ENCODE measurements at regions not wholly inside any gene's neighbourhood (a gene's known extent, or its start where the extent isn't known, plus 50 kb on each side); places are given as distances from the start of the nearest gene placed in this dataset.
A peak's percentile ranks its signal among the peaks of the same experiment; 100 is the strongest.
"Not testable (repeated sequence)": the region's sequence is repeated elsewhere in the genome, so short reads cannot be mapped to it uniquely, and the experiment has no call there.

DNA sequence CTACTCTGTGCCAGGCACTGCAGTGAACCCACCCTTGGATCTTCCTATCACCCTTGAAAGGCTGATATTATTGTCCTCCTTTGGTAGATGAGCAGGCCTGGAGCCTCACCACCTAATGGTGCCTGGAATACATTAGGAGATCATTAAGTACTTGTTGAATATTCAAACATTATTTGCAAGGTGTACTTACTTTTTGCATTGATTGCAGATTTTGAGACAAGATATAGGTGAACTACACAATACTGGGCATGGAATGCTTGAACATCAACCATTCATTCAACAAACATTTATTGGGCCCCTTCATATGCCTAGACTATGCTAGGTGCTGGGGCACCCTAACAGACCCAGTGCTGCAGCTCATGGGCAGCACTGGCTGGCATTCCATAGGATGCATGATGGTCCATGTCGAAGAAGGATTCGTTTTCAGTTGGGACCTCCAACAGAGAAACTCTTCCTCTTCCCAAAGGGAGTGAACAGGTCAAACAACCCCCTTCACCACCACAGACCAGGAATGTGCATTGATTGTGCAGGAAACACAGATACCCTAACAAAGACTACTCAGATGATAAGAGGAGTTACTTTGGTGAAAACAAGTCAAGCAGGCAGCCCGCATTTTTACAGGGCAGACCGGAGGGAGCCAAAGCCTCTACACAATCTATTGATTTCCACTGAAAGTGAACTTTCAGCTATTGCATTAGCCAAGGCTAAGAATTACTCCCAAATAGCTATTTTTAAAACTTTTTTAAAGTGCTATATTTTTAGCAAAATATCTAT lies 149.6 kb upstream of the SH3BP4 start:
- no peak for DNase-seq (ENCODE audit: low spot score)

DNA sequence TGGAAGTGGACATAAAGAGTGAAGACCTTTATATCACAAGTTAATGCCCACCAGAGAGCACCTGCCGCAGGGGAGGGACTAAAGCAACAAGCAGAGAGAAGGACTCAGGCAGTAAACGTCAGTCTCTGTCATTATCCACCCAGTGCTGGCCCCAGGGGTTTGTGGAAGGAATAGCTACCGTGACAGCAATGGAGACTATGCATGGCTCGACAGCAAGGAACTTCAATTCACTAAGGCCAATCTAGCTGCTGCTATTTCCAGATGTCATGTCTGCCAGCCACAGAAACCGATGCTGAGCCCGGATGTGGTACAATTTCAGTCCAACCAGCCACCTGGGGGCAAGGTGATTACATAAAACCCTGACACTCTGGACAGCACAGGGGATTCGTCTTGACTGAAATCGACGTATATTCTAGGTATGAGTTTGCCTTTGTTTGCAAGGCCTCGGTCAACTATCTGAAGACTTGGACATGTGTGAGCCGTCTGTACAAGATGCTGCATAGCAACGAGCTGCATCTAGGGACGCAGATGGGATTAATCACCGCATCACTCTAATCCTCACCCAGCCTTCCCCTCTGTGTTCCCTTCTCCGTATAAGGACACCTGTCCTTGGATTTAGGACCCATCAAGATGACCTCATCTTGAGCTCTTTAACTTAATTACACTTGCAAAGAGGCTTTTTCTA lies 154.1 kb upstream of the SH3BP4 start:
- peak; percentile 18 for DNase-seq (ENCODE audit: low spot score)

DNA sequence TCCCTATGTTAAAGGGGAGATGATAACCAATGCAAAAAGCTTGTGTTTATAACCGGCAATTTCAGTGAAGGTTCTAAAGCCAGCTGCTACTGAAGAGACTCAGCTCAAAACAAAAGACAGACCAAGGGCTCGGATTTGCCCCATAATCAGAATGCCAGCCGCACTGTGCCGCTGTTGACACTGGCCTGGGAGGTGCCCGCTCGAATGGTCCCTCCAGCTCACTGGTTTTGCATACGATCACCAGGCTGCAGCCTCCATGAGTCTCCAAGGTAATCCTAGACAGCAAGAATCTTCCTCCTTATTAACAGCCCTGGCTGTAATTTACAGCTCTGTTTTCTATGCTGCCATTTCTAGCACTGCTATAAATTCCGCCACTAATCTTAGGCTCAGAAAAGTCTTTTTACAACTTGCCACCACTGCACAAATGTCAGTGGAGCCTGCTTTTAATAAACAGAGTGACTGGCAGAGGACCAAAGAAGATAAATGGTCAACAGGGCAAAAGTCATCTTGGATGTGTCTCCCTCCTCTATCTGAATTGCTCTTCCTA lies 155.7 kb upstream of the SH3BP4 start:
- no peak for DNase-seq (ENCODE audit: low spot score)

DNA sequence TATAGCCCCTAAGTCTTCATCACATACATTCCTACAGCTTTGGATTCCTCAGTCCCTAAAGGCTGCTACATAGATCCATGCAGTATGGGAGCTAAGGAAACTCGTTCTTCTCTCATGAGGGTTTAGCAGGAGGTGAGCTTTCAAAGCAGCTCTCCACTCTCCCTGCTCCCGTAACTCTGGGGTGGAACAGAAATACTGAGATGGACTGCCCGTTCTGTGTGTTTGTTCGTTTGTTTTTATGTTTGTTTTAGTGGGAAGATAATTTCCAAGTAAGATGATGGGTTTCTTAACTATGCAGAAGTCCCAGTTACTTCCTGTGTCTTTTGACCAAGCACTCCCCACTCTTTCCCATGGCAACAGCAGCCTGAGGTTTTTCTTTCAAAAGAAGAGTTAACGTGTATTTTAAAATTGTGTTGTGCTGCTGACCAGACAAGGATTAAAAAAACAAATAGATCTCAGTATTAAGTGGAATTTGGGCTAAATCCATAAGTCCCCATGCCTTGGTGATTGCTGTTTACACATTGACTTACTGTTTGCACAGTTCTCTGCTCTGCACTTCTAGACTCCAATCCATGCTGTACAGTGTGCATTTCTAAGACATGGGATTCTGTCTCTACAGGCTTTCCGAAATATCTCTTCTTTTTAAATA lies 156.4 kb upstream of the SH3BP4 start:
- DNase-seq (ENCODE audit: low spot score) = no peak

DNA sequence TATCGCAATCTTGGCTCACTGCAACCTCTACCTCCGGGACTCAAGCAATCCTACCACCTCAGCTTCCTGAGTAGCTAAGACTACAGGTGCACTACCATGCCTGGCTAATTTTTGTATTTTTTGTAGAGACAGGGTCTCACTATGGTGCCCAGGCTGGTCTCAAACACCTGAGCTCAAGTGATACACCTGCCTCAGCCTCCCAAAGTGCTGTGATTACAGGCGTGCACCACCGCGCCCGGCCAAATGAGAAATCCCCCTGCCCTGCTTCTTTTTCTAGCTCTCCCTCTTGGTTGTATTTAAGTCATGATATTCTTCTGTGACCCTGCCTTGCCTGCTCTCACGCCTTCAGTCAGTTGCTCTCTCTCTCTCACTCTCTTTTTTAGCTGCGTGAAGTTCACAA lies 157.0 kb upstream of the SH3BP4 start:
- DNase-seq (ENCODE audit: low spot score) = no peak

DNA sequence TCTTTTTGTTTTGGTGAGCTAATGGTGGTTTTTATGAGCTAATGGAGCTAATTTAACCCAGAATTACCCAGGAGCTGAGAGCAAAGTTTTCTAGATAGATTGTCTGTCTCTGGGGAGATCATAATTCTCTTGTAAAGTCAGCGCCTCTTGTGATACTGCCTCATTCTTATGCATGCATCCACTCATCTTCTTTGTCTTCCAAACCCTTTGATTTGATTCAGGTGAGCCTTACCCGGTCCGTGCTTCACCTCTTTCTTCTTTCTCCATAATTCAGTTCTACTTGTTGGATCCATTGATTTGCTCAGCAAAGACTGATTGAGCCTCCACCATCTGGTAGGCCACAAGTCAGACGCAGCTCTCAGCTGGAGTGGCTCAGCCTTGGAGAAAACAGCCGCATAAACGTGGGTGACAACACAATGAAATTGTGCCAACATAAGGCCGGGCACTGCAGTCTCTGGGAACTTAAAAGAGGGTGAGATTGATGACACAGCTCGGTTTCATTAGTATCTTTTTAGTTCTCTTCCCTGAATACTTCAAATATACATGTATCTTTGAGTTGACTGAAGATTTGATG lies 158.5 kb upstream of the SH3BP4 start:
- DNase-seq (ENCODE audit: low spot score) = no peak

DNA sequence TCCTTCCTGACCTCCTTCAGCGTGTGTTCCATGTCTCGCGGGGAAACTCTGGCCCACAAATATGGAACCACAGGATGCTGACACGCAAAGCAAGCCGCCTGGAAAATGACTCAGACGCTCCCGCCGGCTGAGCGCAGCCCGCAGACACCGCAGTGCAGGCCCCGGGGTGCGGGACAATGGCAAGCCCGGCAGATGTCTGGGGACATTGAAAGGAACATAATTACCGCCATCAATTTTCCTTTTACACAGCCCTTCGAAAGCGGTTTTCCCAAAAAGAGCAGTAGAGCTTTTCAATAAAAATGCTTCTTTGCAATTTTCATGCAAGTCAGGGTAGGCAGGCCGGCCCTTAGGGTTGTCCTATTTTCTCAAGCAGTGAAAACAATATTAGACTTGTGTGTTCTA lies 159.2 kb upstream of the SH3BP4 start:
- DNase-seq (ENCODE audit: low spot score) = no peak

DNA sequence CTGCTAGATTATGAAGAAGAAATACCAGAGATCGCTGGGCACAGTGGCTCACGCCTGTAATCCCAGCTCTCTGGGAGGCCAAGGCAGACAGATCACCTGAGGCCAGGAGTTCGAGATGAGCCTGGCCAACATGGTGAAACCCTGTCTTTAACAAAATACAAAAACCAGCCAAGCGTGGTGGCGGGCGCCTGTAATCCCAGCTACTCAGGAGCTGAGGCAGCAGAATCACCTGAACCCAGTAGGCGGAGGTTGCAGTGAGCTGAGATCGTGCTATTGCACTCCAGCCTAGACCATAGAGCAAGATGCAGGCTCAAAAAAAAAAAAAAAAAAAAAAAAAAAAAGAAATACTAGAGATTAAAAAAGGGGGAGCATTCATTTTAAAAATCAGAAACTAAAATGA lies 159.7 kb upstream of the SH3BP4 start:
- not testable (repeated sequence) for DNase-seq (ENCODE audit: low spot score)

DNA sequence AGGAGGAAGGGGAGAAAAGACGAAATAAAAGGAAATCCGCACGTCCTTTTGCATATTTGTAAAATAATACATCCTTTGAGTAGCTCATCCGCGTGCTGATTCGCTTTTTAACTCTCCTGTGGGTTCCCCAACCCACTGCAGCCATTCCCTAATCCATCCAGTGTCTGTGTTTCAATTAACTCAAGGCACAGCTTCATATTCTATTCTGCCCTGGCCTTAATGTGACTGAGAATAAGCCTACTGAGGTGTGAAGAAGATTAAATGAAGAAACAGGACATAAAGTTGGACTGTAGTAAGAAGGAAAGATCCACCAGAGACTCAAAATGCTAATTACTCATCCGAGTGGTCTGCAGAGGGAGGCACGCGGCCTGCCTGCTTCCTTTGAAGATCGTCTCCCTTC lies 161.4 kb upstream of the SH3BP4 start:
- no peak for DNase-seq (ENCODE audit: low spot score)

DNA sequence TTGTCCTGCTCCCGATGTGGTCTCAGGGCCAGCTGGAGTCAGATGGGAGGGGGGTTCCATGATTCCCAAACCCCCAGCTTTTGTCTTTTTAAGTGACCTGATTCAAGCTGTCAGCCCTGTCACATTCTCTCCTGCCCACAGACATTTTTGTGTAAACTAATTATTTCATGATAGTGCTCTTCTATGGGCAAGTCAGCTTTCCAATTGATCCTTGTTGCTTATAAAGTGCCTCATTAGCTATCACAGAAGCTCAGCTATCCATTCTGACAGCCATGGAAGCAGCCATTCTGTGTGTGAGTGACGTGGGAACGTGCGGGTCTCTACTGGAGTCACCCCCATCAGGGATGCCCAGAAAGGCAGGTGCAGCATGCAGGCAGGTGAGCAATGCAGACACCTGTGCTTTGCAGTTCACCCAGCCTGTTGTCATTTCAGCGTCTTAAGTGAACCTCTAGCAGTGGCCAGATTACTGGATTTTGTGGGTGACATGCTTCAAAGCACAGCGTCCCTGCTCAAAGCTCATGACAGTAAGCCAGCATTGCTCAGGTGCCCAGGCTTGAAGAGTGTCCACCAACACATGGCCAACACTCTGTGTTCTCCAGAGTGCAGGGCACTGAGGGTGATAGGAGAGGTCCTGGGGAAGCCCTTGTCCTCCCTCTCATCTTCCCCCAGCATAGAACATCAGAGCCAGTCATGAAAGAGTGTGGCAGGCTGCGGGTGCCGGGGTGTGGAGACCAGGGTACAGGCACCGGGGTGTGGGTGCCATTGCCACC lies 162.1 kb upstream of the SH3BP4 start:
- DNase-seq (ENCODE audit: low spot score) = no peak

DNA sequence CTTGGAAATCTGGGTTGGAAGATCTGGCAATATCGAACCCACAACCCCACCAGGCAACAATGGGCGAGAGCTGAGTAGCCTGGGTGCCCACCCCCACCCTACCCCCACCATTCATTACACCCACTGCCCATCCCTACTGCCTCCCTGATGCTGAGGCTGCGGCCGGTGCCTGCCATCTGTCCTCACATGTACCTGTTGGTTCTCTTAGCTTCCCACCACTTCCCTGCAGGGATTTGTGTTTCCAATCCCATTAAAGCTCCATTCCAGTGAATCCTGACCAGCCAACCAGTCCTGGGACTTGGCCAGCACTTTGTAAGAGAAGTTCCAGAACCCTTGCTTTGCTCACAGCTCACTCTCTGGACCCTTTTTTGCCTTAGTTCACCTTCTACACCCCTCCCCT lies 163.0 kb upstream of the SH3BP4 start:
- no peak for DNase-seq (ENCODE audit: low spot score)

DNA sequence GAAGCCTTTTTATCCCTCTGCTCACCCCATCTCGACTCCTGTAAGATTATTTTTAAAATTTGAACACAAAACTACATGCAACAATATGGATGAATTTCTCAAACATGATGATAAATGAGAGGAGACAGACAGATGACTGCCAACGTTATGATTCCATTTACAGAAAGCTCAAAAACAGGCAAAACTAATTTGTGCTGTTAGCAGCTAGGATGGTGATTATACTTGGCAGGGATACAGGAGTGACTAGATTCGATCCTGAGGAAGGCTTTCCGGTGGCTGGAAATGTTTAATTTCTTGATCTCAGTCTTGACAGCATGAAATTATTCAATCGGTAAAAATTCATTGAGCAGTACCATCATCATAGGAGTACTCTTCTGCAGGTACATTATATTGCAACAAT lies 163.4 kb upstream of the SH3BP4 start:
- DNase-seq (ENCODE audit: low spot score) = no peak

DNA sequence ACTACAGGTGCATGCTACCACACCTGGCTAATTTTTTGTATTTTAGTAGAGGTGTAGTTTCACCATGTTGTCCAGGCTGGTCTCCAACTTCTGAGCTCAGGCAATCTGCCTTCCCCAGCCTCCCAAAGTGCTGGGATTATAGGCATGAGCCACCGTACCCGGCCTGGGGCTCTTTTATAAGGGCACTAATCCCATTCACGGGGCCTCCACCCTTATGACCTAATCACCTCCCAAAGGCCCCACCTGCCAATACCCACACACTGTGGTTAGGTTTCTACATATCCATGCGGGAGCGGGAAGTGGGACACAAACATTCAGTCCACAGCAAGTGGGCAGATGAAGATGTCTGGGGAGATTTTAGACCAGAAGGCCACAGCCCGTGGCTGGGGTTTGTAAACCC lies 164.7 kb upstream of the SH3BP4 start:
- no peak for DNase-seq (ENCODE audit: low spot score)

DNA sequence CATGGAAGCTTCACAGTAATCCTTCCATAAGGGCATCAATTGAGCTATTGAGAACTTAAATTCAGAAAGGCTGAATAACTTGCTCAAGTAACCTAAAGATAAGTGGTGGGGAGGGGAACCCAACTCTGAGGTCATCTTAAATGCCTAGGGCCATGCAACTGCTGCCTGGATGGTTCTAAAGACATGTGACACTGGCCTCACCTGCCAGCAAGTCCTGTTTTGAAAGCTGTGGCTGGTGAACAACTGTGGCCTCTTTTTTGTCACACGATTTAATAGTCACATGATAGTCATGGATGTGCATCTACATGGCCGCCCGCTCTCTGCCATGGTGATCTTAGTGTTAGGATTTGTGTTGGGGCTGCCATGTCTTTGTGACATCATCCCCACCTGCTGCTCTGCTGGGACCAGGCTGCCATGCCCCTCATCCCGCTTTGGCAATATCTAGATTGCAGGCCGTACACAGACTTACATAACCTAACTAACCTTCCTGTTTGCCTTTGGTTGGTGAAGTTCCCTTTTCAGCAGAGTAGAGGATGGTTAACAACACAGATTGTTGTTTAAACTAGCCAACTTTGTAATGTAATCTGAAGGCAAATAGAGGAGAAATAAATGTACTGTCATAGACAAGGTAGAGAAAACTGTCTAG lies 177.9 kb upstream of the SH3BP4 start:
- DNase-seq (ENCODE audit: low spot score) = no peak

DNA sequence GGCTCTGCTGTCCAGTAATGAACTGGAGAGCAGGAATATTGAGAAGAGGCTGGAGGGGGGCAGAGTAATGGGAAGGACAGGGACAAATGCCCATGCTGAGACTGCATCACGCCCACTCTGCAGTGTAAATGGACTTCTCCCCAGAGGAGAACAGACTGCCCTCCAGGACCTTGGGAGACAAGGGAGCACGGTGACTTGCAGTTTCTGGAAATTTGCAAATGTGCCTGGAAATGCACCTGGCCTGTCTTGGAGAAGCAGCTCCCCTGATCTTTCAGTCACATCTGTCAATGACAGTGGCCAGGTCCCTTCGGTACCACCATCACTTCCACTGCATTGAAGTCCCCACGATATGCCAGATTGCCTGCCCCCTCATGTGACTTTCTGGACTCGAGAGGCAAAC lies 178.7 kb upstream of the SH3BP4 start:
- DNase-seq (ENCODE audit: low spot score) = peak; percentile 20

DNA sequence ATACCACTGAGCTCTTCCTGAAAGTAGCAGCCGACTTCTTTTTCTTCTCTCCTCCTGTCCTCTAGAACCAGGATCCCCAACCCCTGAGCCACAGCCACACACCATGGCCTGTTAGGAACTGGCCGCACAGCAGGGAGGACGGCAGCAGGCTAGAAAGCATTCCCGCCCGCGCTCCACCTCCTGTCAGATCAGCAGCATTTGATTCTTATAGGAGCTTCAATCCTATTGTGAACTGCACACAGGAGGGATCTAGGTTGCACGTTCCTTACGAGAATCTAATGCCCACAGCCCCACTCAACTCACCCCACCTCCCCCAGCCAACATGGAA lies 179.1 kb upstream of the SH3BP4 start:
- no peak for DNase-seq (ENCODE audit: low spot score)

DNA sequence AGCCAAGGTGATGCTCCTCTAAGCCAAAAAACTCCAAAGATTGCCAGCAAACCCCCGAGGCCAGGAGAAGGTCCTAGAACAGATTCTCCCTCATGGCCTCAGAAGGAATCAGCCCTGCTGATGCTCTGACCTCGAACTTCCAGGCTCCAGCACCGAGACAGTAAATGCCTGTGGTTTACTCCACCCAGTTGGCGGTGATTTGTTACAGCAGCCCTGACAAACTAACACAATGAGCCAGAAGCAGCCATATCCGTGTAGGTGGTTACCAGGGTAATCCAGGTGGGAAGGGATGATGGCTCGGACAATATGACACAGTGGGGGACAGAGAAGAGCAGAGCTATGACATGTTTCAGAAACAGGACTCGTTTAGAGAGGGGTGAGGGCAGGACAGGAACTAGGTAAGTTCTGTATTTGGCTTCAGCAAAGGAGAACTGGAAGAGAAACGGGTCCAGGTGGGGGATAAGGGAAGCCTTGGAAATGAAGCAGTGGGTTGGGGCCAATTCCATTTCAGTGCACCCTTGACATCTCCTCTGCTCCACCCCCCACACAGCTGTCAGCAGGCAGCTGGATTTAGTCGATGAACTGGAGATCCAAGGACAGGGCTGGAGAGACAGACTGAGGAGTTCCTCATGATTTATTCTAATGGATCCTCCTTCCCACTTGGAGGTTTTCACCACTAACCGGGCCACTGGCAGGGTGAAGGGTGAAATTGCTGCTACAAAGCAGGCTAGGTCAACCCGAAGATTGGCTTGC lies 179.7 kb upstream of the SH3BP4 start:
- DNase-seq (ENCODE audit: low spot score) = no peak

DNA sequence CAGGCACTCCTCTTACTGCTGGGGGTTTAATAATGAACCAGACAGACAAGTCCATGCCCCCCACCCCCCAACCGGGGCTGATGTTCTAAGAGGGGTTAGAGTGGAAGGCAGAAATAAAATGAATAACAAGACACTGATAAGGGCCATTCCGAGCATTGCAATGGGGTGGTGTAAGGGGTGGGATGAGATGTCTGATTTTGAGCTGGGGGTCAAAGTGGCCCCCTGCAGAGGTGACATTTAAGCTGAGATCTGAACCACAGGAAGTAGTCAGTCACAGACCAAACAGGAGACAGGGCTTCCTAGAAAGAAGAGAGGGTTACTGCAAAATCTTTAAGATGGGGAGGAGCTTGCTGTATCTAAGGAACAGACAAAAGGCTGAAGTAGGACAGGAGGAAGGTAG lies 180.6 kb upstream of the SH3BP4 start:
- DNase-seq (ENCODE audit: low spot score) = no peak

DNA sequence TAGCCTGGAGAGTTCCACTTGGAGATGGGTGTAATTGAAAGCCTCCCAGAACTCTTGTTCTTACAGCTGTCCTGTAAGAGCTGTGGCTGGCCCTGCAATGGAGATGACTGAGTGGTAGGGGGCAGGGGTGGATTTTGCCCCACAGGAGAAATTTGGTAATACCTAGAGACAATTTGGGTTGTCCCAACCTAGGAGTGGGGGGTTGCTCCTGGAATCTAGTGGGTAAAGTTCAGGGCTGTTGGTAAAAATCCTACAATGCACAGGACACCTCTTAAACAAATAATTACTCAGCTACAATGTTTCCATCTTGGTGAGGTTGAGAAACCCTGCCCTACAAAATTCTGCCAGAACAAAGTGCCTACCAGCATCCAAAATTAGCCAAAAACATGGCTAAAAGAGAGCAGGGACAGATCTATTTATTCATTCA lies 181.1 kb upstream of the SH3BP4 start:
- no peak for DNase-seq (ENCODE audit: low spot score)

DNA sequence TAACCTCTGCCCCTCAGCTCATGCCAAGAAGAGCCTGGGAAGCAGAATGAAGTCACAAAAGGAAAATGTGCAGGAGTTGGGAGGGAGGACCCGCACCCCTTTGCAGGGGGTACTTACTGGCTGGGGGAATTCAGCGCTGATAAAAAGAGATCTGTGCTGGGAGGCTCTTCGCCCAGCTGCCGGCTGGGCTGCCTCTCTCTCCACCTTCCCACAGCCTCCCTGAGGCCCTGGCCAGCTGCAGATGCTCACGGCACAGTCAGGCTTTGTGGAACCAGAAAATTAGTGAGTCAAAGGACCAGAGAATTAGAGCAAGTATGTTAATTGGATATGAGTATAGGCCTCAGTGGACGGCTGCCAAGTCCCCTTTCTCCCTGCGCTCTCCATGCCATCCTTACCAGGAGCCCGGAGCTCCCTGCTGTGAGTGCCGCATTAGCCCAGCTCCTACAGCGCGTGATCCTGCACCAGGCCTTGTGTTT lies 181.7 kb upstream of the SH3BP4 start:
- no peak for DNase-seq (ENCODE audit: low spot score)
